Right atrium auricular region (tissue), 2 donors: ENCODE measurements at regions not wholly inside any gene's neighbourhood (a gene's known extent, or its start where the extent isn't known, plus 50 kb on each side); places are given as distances from the start of the nearest gene placed in this dataset.

Experiments
- DNase-seq: peaks from one replicate; pipeline ENCODE4 v3.0.0-alpha.2; 2019; ENCODE audit warnings: low spot score
- H3K27ac ChIP-seq, 2 donors: fragments of 200-600 bp; sonication (generic); 1 replicate in 1 of 2; 2 replicates in 1 of 2; pipeline ENCODE4 v1.5.1; 2016 to 2019
- H3K27me3 ChIP-seq, 2 donors: fragments of 200-600 bp; sonication (generic); one replicate each; pipeline versions ENCODE4 v1.5.1 to v1.6.0; 2017 to 2019
- H3K36me3 ChIP-seq: fragments of 200-600 bp; sonication (generic); one replicate; pipeline ENCODE4 v1.5.1; 2016
- H3K4me1 ChIP-seq, 2 donors: fragments of 200-600 bp; sonication (generic); one replicate each; pipeline versions ENCODE4 v1.5.1 to v1.6.0; 2017 to 2019
- H3K4me3 ChIP-seq, 2 donors: fragments of 200-600 bp; sonication (generic); 1 replicate in 1 of 2; 2 replicates in 1 of 2; pipeline ENCODE4 v1.5.1; 2017 to 2019; ENCODE audit warnings: mild to moderate bottlenecking in 1 of 2, moderate library complexity in 1 of 2
- H3K9me3 ChIP-seq, 2 donors: fragments of 200-600 bp; sonication (generic); one replicate each; pipeline ENCODE4 v1.5.1; 2019
- TF ChIP-seq, protein P1 (sequence below), 2 donors: fragments of 200-600 bp; sonication (generic); IDR thresholded peaks; one replicate each; pipeline ENCODE4 v1.5.1; 2019; ENCODE audit warnings: antibody characterized with exemption in 2 of 2

DNA sequence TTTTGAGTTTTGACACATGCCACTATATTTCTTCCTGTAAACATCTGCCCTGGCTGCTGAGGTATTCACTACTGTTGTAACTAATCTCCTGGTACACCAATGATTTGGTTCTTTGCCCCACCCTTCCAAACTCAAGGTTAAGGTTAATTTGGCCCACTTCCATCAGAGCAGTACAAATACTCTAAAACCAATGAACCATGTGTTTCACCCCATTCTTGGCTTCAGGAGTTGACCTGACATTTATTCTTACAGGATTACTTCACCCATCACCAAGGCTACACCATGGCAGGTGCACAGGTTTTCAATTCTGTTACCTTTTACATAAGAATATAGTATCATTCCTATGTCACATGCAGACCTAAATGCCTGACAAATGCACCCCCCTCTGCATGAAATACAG, 1179.9 kb downstream of the ZPLD1 start:
- Histone ChIP-seq H3K27ac (no peak overlapping the region), H3K4me1 (no peaks in the 10 kb centered on the region), H3K4me3 (no peak overlapping the region), H3K27me3 (no peaks in the 10 kb centered on the region), H3K36me3 (no peaks in the 10 kb centered on the region), H3K9me3 (no peaks in the 10 kb centered on the region)
- TF ChIP-seq, protein P1, sequence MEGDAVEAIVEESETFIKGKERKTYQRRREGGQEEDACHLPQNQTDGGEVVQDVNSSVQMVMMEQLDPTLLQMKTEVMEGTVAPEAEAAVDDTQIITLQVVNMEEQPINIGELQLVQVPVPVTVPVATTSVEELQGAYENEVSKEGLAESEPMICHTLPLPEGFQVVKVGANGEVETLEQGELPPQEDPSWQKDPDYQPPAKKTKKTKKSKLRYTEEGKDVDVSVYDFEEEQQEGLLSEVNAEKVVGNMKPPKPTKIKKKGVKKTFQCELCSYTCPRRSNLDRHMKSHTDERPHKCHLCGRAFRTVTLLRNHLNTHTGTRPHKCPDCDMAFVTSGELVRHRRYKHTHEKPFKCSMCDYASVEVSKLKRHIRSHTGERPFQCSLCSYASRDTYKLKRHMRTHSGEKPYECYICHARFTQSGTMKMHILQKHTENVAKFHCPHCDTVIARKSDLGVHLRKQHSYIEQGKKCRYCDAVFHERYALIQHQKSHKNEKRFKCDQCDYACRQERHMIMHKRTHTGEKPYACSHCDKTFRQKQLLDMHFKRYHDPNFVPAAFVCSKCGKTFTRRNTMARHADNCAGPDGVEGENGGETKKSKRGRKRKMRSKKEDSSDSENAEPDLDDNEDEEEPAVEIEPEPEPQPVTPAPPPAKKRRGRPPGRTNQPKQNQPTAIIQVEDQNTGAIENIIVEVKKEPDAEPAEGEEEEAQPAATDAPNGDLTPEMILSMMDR (IDR thresholded peaks at IDR 0.05) = no peak
- no peak for DNase-seq

DNA sequence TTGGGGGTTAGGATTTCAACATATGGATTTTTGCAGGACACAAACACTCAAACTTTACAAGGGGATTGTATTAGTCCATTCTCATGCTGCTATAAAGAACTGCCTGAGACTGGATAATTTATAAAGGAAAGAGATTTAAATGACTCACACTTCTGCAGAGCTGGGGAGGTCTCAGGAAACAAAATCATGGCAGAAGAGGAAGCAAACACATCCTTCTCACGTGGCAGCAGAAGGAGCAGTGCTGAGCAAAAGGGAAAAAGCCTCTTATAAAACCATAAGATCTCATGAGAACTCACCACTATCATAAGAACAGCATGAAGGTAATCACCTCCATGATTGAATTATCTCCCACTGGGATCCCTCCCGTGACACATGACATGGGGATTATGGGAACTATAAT, 1183.1 kb downstream of the ZPLD1 start:
- no peaks in the 10 kb centered on the region for H3K36me3 ChIP-seq
- H3K9me3 ChIP-seq = no peaks in the 10 kb centered on the region
- H3K27me3 ChIP-seq = no peaks in the 10 kb centered on the region
- no peaks in the 10 kb centered on the region for H3K4me1 ChIP-seq
- TF ChIP-seq, protein P1 (IDR thresholded peaks at IDR 0.05) = no peak
- no peak overlapping the region for H3K4me3 ChIP-seq
- H3K27ac ChIP-seq = no peak overlapping the region
- DNase-seq = no peak

DNA sequence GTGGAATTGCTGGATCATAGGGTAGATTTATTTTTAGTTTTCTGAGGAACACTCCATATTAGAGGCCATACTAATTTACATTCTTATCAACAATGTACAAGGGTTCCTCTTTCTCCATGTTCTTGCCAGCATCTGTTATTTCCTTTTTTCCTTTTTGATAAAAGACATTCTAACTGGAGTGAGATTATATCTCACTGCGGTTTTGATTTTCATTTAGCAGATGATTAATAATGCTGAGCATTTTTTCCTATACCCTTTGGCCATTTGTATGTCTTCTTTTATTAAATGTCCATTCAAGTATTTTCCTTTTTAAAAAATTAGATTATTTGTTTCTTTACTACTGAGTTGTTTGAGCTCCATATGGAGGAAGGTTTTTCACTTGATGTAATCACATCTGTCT, 1189.5 kb downstream of the ZPLD1 start:
- DNase-seq = no peak
- Histone ChIP-seq H3K4me3 (no peak overlapping the region), H3K36me3 (no peaks in the 10 kb centered on the region), H3K27ac (no peak overlapping the region), H3K9me3 (peaks cover 0 to 14% of the 10 kb centered on the region in 2 donors), H3K4me1 (no peaks in the 10 kb centered on the region), H3K27me3 (no peaks in the 10 kb centered on the region)
- TF ChIP-seq, protein P1 (IDR thresholded peaks at IDR 0.05) = no peak

DNA sequence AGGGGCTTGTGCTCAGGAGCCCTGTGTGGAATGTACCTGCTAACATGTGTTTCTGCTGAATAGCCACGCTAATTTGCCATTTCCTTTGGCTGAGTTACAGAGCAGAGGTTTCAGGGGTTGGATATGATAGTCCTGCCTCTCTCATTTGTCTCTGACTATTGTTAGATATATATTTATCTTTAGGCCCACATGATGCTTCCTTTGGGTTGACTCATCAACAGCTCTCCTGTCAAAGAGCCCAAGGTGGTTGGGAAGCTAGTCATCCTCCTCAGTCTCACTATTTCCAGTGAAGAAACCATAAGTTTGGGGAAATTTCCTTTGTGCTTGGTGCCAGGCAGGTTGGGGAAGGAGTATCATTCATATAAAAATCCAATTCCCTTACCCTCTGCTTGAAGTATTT, 1194.6 kb downstream of the ZPLD1 start:
- H3K4me3 ChIP-seq = no peak overlapping the region
- H3K4me1 ChIP-seq = no peaks in the 10 kb centered on the region
- DNase-seq = no peak
- H3K36me3 ChIP-seq = no peaks in the 10 kb centered on the region
- peaks cover 0 to 23% of the 10 kb centered on the region in 2 donors for H3K9me3 ChIP-seq
- TF ChIP-seq, protein P1 (IDR thresholded peaks at IDR 0.05) = no peak
- no peak overlapping the region for H3K27ac ChIP-seq
- no peaks in the 10 kb centered on the region for H3K27me3 ChIP-seq

DNA sequence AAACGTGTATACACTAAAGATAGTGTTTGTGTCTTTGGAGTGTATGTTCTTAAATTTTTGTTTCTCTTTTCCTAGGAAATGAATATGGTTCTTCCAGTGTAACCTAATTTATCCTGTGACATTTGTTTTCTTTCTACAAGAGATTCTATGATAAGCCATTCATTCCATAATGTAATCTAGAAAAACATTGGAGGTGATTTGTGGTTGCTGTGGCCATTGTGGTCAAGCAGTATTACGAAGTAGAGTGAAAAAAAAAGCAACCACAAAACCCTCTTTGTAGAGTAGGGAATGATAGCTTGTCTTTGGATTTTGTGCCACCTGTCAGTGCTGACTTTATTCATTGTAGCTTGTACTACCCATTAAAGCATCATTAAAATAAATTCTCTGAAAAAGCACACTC, 1209.6 kb downstream of the ZPLD1 start:
- no peaks in the 10 kb centered on the region for H3K27me3 ChIP-seq
- no peak overlapping the region for H3K27ac ChIP-seq
- TF ChIP-seq, protein P1 (IDR thresholded peaks at IDR 0.05) = no peak
- H3K4me3 ChIP-seq = no peak overlapping the region
- no peak for DNase-seq
- H3K4me1 ChIP-seq = no peaks in the 10 kb centered on the region
- H3K36me3 ChIP-seq = no peaks in the 10 kb centered on the region
- H3K9me3 ChIP-seq = no peaks in the 10 kb centered on the region

DNA sequence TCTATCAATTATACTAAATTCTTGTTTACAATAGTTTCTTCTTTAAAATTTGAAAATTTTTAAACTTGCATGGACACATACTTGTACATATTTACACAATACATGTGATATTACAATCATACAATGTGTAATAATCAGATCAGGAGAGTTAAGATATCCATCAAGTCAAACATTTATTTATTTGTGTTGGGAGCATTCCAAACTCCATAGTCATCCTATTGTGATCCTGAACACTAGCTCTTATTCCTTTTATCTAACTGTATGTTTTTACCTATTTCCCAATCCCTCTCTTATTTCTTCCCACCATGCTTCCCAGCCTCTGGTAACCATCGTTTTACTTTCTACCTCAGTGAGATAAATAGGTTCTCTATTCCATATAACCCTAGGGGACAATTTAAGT, 1219.2 kb downstream of the ZPLD1 start:
- TF ChIP-seq, protein P1 (IDR thresholded peaks at IDR 0.05) = no peak
- no peak for DNase-seq
- Histone ChIP-seq H3K9me3 (no peaks in the 10 kb centered on the region), H3K4me1 (no peaks in the 10 kb centered on the region), H3K27me3 (no peaks in the 10 kb centered on the region), H3K27ac (no peak overlapping the region), H3K4me3 (no peak overlapping the region), H3K36me3 (no peaks in the 10 kb centered on the region)
